NCI-H2107 treated with DMSO at 0.1 percent for 48 hours (cell line): ENCODE measurements at regions not wholly inside any gene's neighbourhood (a gene's known extent, or its start where the extent isn't known, plus 50 kb on each side); places are given as distances from the start of the nearest gene placed in this dataset.

Source experiments
- DNase-seq: peaks from one replicate; lab custom pipeline; 2025; ENCODE audit not compliant: unreplicated experiment; lab: John Stamatoyannopoulos, UW

- no peak for DNase-seq
Measured at GRCh38 chr3:194832346-194833104, 146.8 kb downstream of the FAM43A start.

DNA sequence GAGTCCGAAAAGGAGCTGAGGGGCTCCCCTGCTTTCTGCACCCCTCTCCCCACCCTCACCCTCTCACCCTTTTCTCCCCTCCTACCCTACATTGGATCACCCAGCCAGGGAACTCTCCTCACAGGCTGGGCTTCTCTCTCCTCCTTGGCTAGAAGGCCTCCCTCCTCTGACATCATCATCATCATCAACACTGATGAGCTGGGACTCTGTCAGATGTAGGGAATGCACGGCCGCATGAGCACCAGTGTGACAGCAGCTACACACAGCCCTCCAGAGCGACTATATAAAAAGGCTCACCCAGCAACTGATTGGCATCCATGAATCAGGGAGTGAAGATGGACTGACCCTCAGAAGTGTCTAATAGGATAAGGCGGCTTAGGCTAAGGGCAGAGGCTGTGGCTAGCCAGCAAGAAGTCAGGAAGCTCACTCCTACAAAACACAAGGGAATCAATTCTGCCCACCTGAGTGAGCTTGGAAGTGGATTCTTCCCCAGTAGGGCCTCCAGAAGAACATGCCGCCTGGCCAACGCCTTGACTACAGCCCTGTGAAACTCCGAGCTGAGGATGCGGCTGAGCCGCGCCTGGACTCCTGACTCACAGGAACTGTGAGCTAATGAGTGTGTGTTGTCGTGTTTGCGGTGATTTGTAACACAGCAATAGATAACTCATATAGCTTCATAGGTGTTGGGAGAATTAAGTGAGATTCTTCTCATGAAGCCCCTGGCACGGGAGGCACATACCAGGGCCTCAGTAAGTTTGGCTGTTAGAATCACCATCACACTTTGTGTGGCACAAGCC, 147.6 kb downstream of the FAM43A start:
- no peak for DNase-seq

DNA sequence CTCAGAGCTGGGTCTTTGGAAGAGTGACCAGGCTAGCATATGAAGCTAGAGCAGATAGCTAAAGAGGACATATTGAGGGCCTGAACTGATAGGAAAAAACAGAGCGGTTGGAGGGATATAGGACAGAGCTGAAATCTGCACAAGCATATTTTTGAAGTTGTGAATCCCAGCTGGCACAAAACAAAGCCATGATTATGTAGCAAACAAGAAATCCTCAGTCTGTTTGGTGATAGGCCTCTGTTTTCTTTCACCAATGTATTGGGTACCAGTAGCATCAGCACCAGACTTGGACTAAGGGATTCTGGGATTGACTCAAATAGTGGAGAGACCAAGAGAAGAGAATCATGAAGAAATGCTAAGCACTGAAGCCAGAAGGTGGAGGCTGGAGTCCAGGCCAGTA, 151.0 kb downstream of the FAM43A start:
- DNase-seq = no peak

DNA sequence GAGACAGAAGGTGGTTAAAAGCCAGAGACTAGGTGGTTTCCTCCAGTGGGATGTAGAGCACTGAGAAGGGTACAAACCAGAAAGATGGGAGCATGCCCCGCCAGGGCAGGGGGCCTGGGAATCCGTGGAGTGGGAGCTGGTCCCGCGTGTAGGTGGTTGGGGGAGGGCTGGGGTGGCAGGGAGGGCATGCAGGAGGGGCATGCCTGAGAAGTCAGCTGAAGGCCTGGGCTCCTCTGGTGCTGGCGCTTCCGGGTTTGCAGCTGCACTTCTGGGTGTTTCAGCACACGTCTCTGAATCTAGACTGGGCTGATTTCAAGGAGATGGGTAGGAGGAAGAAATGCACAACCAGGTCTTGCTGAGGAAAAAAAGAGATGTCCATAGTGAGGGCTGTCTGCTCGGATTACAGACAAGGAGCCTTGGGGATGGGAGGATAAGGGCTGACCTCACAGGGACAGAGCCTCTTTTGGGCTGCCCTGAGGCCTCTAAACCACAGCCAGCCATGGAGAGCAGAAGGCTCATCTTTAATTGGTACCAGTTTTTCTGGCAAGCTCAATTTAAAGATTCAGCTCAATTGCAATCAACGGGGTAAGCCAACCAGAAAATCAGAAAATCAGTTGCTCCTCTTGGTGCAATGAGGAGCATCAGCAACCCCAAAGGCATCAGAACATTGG, 151.9 kb downstream of the FAM43A start:
- DNase-seq = no peak

- DNase-seq = no peak
Measured at GRCh38 chr3:194838236-194838635, 152.6 kb downstream of the FAM43A start.

- no peak for DNase-seq
Measured at GRCh38 chr3:194840661-194841514, 155.2 kb downstream of the FAM43A start.

- DNase-seq = no peak
Measured at GRCh38 chr3:194841515-194841841, 155.8 kb downstream of the FAM43A start.

- DNase-seq = no peak
Measured at GRCh38 chr3:194843556-194843955, 157.9 kb downstream of the FAM43A start.

DNA sequence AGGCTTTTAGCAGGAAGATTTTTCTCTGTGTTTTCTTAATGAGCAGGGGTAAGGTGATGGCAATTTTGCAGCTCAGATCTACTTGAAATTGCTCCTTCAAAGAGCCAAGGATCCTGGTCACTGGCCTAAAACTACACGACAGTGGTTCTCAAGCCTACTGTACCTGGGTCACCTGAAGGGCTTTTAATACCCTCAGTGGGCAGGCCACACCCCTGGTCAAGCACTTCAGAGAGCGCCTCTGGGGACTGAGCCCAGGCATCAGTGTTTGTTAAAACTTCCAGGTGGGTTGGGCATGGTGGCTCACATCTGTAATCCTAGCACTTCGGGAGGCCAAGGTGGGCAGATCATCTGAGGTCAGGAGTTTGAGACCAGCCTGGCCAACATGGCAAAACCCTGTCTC, 158.4 kb downstream of the FAM43A start:
- no peak for DNase-seq

GRCh38 chr3:194849166-194849875, 163.6 kb downstream of the FAM43A start:
- DNase-seq = no peak

GRCh38 chr3:194851254-194851653, 165.6 kb downstream of the FAM43A start:
- peak; percentile 68 for DNase-seq

DNA sequence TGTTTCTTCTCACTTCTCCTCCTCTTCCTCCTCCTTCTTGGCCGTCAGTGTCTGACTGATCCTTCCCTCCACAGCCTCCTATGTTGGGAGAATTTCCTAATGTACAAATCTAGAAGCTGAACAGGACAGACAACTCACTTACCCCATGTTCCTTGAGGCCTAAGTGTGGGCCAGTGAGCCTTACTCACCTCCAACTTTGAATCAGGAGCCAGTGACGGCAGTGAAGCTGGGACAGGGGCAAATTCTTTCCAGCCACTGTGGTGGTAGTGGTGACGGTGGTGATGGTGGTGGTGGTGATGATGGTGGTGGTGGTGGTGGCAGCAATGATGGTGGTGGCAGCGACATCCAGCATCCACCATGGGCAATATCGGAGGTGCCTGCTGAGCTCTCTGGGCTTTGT, 166.3 kb downstream of the FAM43A start:
- DNase-seq = no peak

GRCh38 chr3:194852345-194852744, 166.7 kb downstream of the FAM43A start:
- no peak for DNase-seq

GRCh38 chr3:194852831-194853508, 167.3 kb downstream of the FAM43A start:
- DNase-seq = peak; percentile 98

DNA sequence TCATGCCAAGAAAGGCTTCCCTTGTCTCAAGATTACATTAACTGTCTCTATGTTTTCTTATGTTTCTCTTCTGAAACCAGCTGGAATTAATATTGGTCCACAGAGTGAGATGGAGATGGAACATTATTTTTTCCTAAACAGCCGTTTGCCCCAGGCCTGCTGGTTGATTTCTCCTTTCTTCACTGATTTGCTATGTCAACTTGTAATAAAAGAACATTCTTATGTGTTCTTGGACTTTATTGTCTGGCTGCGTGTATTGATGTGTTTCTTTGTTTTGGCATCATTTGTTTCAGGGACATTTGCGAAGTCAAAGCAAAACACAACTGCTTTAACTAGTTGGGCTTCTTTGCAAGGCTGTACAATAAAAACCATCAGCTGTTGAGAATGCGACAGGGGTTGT, 168.5 kb downstream of the FAM43A start:
- DNase-seq = no peak

DNA sequence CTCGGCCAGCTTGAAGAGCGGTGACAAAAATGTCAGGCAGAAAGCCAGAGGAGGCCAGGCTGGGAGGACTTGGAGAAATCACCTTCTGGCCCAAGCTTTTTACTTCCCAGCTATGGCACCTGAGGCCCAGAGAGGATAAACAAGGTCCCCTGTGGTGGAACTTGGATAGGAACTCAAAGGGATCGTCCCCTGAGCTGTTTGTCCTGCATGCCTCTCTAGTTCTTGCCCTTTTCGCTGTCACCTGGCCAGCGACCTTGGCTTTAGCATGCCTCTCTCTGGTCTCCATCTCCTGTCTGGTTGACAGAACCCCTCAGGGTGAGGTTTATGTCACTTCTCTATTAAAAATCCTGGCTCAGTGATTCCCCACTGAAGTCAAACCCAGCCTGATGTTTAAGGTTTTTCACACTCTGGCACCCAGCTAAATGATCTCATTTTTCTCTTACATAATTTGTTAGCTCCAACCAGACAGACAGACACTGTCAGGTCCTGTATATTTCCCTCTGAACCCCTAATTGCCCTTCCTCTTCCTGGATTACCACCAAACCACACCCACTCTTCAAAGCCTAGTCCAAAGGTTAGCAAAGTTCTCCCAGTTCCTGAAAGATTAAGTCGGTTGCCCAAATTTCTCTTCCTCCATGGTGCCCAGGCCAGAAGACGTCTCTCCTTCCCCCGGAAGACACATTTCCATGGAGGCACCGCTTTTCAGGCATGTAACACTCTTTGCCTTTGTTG, 169.1 kb downstream of the FAM43A start:
- DNase-seq = no peak

DNA sequence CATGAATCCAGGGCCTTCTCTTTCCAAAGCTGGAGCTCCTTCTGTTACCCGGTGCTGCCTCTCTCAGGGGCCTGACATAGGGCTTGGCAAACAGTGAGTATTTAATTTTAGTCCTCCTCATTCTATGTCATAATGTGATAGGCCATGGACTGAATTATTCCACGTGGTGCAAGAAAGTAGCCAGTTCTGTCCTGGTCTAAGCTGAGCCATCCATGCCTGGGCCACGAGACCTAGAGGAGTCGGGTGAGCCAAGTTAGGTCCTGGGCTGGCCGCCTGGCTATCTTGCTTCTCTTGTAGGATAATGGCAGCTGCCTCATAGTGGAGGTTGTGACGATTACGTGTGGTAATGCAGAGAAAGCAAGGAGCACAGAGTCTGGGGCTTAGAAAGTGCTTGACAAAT, 170.6 kb downstream of the FAM43A start:
- DNase-seq = no peak

- DNase-seq = no peak
Measured at GRCh38 chr3:194857469-194858113, 171.9 kb downstream of the FAM43A start.

DNA sequence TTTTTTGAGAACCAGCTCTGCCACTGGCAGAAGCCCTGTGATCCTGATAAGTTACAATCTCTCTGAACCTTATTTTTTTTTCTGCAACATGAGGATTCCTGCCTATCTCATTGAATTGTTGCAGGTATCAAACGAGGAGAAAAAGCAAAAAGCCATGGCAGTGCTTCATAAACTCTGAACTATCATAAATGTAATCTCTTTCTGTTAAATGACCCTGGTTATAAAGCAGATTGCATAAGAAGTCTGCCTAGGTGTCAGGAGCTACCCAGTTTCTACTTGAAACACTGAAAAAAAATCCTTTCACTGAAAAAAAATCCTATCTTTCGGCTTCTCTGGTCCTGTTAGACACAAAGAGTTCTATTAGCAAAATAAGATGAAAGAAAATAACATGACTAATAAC, 172.7 kb downstream of the FAM43A start:
- no peak for DNase-seq
